Adrenal gland (tissue), 5 donors: ENCODE measurements at regions not wholly inside any gene's neighbourhood (a gene's known extent, or its start where the extent isn't known, plus 50 kb on each side); places are given as distances from the start of the nearest gene placed in this dataset.

Source experiments
- POLR2A ChIP-seq, 2 donors: fragments of 450-650 bp; IDR thresholded peaks; one replicate each; pipeline ENCODE4 v1.6.1; 2017; ENCODE audit warnings: antibody characterized with exemption in 2 of 2, mild to moderate bottlenecking in 2 of 2, moderate library complexity in 1 of 2
- TF ChIP-seq, protein P1 (sequence below), 6 experiments: fragments of 450-650 bp in 4 of 6; fragments of 200-600 bp in 2 of 6; sonication (generic) in 1 of 6; IDR thresholded peaks; 1 replicate in 5 of 6; 2 replicates in 1 of 6; pipeline versions ENCODE4 v1.5.1 to v1.8.0; 2016 to 2021; ENCODE audit warnings: antibody characterized with exemption in 6 of 6, mild to moderate bottlenecking in 2 of 6, moderate library complexity in 1 of 6
- donor health status: DM: no; HTN: no; CAD: no.

DNA sequence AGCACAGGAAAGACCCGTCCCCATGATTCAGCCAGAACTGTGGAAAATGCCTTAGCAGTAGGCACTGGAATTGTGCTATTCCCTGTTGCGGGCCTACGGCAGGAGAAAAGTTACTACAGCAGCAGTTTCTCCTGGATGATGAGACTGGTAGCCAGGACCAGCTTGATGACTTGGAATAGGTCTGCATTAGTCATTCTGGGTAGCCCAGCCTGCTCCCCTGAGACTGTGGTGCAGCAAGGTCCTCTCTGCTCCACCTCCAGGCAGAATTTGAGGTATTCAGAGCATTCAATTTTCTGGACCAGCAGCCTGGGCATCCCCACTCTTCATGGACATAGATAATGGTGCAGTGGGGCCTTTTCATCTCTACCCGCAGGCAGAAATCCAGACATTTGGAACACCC, 490.0 kb downstream of the SH2D4B start:
- TF ChIP-seq, protein P1, sequence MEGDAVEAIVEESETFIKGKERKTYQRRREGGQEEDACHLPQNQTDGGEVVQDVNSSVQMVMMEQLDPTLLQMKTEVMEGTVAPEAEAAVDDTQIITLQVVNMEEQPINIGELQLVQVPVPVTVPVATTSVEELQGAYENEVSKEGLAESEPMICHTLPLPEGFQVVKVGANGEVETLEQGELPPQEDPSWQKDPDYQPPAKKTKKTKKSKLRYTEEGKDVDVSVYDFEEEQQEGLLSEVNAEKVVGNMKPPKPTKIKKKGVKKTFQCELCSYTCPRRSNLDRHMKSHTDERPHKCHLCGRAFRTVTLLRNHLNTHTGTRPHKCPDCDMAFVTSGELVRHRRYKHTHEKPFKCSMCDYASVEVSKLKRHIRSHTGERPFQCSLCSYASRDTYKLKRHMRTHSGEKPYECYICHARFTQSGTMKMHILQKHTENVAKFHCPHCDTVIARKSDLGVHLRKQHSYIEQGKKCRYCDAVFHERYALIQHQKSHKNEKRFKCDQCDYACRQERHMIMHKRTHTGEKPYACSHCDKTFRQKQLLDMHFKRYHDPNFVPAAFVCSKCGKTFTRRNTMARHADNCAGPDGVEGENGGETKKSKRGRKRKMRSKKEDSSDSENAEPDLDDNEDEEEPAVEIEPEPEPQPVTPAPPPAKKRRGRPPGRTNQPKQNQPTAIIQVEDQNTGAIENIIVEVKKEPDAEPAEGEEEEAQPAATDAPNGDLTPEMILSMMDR (IDR thresholded peaks at IDR 0.05): no peak
- TF ChIP-seq POLR2A (IDR thresholded peaks at IDR 0.05): no peak
